Thyroid gland (tissue), 4 donors: ENCODE measurements at regions not wholly inside any gene's neighbourhood (a gene's known extent, or its start where the extent isn't known, plus 50 kb on each side); places are given as distances from the start of the nearest gene placed in this dataset.
"Not testable (repeated sequence)": the region's sequence is repeated elsewhere in the genome, so short reads cannot be mapped to it uniquely, and the experiment has no call there.

Experiments
- CTCF ChIP-seq, 6 experiments: fragments of 200-600 bp in 3 of 6; fragments of 450-650 bp in 3 of 6; sonication (generic) in 3 of 6; IDR thresholded peaks; one replicate each; pipeline ENCODE4 v1.5.1; 2016 to 2019; ENCODE audit warnings: antibody characterized with exemption in 6 of 6, mild to moderate bottlenecking in 2 of 6, inconsistent platforms in 1 of 6, moderate library complexity in 1 of 6
- POLR2A ChIP-seq, 2 donors: fragments of 450-650 bp; IDR thresholded peaks; one replicate each; pipeline ENCODE4 v1.6.1; 2017; ENCODE audit warnings: antibody characterized with exemption in 2 of 2, mild to moderate bottlenecking in 2 of 2, moderate library complexity in 1 of 2

GRCh38 chr2:89200247-89200527 lies 508.7 kb downstream of the RPIA start:
- TF ChIP-seq CTCF, POLR2A (IDR thresholded peaks at IDR 0.05): not testable (repeated sequence)
